ENCODE measurements at regions not wholly inside any gene's neighbourhood (a gene's known extent, or its start where the extent isn't known, plus 50 kb on each side); places are given as distances from the start of the nearest gene placed in this dataset.
A peak's percentile ranks its signal among the peaks of the same experiment; 100 is the strongest.

DNA sequence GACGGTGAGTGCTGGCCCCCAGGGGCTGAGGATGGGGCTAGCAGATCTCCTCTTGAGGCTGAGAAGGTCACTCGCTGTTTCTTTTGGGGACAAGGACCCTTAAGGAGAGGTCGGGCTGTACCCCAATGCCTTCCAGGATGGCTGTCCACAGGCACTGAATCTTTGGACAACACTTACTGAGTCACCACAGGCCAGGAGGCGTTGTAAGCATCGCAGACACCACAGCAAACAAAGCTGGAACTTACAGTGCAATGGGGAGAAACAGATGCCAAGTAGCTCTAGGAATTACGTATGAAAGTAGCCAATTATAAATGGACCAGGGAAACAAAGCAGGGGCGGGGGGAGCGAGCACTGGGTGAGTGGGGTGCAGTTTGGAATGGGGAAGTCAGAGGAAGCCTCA, 219.8 kb downstream of the GLI2 start:
- Histone ChIP-seq H3K27me3 (ENCODE audit: low read length) (no peaks in the 10 kb centered on the region), H3K9me2 (replicated peaks; ENCODE audit: low read length) (no peaks in the 10 kb centered on the region), H2AFZ (ENCODE audit: low read length) (no peak overlapping the region), H3K4me2 (ENCODE audit: low read length) (no peak overlapping the region), H4K20me1 (ENCODE audit: low read length) (no peaks in the 10 kb centered on the region), H3K4me1 (ENCODE audit: insufficient read depth, low read length) (peaks cover 10% of the 10 kb centered on the region), H3K36me3 (ENCODE audit: low read depth, low read length) (no peaks in the 10 kb centered on the region), H3K9ac (ENCODE audit: low read length) (no peak overlapping the region), H3K79me2 (ENCODE audit: low read length) (no peaks in the 10 kb centered on the region), H3K4me3 (ENCODE audit: low read length) (no peak overlapping the region), H3K27ac (ENCODE audit: low read length) (no peak overlapping the region), H3K9me3 (ENCODE audit: low read length) (no peaks in the 10 kb centered on the region), H3F3A (ENCODE audit: low read length, unreplicated experiment) (no peaks in the 10 kb centered on the region)
- peak; percentile 42 for DNase-seq
- intact Hi-C loops (cut with micrococcal nuclease): no loop called here
- ChIA-PET CTCF (interaction anchor here (0.7 to 0.9 kb wide), 2 partner anchors 43 to 109 kb away, joined by 6 read pairs; no protein-coding TSS in a partner anchor), POLR2A (ENCODE audit: unreplicated experiment) (no interaction called here)
- BruUV-seq (replicated peaks): no TSS peak
- ATAC-seq: peak; percentile 83
- TF ChIP-seq, protein P1, sequence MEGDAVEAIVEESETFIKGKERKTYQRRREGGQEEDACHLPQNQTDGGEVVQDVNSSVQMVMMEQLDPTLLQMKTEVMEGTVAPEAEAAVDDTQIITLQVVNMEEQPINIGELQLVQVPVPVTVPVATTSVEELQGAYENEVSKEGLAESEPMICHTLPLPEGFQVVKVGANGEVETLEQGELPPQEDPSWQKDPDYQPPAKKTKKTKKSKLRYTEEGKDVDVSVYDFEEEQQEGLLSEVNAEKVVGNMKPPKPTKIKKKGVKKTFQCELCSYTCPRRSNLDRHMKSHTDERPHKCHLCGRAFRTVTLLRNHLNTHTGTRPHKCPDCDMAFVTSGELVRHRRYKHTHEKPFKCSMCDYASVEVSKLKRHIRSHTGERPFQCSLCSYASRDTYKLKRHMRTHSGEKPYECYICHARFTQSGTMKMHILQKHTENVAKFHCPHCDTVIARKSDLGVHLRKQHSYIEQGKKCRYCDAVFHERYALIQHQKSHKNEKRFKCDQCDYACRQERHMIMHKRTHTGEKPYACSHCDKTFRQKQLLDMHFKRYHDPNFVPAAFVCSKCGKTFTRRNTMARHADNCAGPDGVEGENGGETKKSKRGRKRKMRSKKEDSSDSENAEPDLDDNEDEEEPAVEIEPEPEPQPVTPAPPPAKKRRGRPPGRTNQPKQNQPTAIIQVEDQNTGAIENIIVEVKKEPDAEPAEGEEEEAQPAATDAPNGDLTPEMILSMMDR (conservative IDR thresholded peaks at IDR 0.05; ENCODE audit: low read depth, low read length): no peak
- TF ChIP-seq EZH2 (IDR thresholded peaks at IDR 0.05; ENCODE audit: low read length, unreplicated experiment): no peak
- no peak for TF ChIP-seq EZH2phosphoT487 (IDR thresholded peaks at IDR 0.05; ENCODE audit: borderline replicate concordance, low read length)

DNA sequence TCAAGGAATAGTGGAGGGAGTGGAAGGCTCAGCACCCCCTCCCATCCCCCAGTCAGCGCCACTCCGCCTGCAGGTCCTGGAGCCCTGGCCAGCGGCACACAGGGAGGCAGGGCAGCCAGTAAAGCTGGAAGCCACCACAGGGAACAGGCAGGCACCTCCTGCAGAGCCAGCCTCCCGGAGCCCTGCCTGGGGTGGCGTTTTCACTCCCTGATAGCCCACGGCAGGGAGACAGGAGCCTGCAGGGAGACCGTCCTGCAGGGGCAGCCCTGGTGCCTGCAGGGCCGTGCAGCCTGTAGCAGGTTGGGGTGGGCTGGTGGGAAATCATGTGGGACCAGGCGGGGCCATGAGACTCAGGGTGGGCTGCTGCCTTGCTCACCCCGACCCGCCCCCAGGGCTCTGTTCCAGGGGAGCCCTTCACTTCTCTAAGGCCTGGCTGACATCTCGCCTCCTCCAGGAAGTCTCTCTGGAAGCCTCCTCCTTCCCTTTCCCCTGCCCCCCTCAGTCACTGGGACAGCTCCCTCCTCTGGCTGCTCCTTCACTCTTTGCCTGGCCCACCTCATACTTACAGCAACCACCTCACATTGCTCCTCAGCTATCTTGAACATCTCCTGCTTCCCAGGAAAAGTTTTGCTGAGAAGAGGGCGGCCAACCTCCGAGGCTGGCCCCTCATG, 221.0 kb downstream of the GLI2 start:
- Histone ChIP-seq H3K27ac (ENCODE audit: low read length) (no peak overlapping the region), H3K4me3 (ENCODE audit: low read length) (no peak overlapping the region), H2AFZ (ENCODE audit: low read length) (no peak overlapping the region), H3K4me2 (ENCODE audit: low read length) (no peak overlapping the region), H4K20me1 (ENCODE audit: low read length) (no peaks in the 10 kb centered on the region), H3K9me2 (replicated peaks; ENCODE audit: low read length) (no peaks in the 10 kb centered on the region), H3K36me3 (ENCODE audit: low read depth, low read length) (no peaks in the 10 kb centered on the region), H3F3A (ENCODE audit: low read length, unreplicated experiment) (no peaks in the 10 kb centered on the region), H3K4me1 (ENCODE audit: insufficient read depth, low read length) (0 out of 2 replicates have a peak, but pooled peaks cover 6% of the 10 kb centered on the region), H3K79me2 (ENCODE audit: low read length) (no peaks in the 10 kb centered on the region), H3K9ac (ENCODE audit: low read length) (no peak overlapping the region), H3K9me3 (ENCODE audit: low read length) (no peaks in the 10 kb centered on the region), H3K27me3 (ENCODE audit: low read length) (no peaks in the 10 kb centered on the region)
- no TSS peak for BruUV-seq (replicated peaks)
- ATAC-seq (no peak), DNase-seq (no peak)
- POLR2A ChIA-PET (ENCODE audit: unreplicated experiment): no interaction called here
- intact Hi-C loops (cut with micrococcal nuclease): no loop called here
- TF ChIP-seq EZH2 (IDR thresholded peaks at IDR 0.05; ENCODE audit: low read length, unreplicated experiment) (no peak), EZH2phosphoT487 (IDR thresholded peaks at IDR 0.05; ENCODE audit: borderline replicate concordance, low read length) (no peak)
- TF ChIP-seq, protein P1 (conservative IDR thresholded peaks at IDR 0.05; ENCODE audit: low read depth, low read length): no peak
- CTCF ChIA-PET: no interaction called here

DNA sequence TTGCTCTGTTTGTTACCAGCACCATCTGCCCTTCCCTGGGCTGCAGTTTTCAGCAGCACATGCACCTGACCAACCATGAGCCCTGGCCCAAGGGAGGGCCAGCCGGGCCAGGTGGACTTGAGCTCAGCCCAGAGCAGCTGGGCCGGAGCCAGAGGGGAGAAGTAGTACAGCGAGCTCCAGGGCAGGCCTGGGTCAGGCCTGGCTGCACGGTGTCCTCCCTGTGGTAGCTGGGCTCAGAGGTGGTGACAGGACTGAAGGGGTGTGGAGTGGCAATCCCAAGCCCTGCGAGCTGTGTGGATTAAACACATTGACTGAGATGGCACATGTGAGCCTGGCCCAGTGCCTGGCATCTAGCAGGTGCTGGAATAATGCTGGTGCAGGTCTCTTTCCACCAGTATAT, 222.2 kb downstream of the GLI2 start:
- Histone ChIP-seq H3K79me2 (ENCODE audit: low read length) (no peaks in the 10 kb centered on the region), H3K9me2 (replicated peaks; ENCODE audit: low read length) (no peaks in the 10 kb centered on the region), H3K27me3 (ENCODE audit: low read length) (no peaks in the 10 kb centered on the region), H3K36me3 (ENCODE audit: low read depth, low read length) (no peaks in the 10 kb centered on the region), H2AFZ (ENCODE audit: low read length) (no peak overlapping the region), H4K20me1 (ENCODE audit: low read length) (no peaks in the 10 kb centered on the region), H3K9ac (ENCODE audit: low read length) (no peak overlapping the region), H3K4me3 (ENCODE audit: low read length) (no peak overlapping the region), H3F3A (ENCODE audit: low read length, unreplicated experiment) (no peaks in the 10 kb centered on the region), H3K4me1 (ENCODE audit: insufficient read depth, low read length) (0 out of 2 replicates have a peak, but pooled peaks cover 6% of the 10 kb centered on the region), H3K27ac (ENCODE audit: low read length) (no peak overlapping the region), H3K9me3 (ENCODE audit: low read length) (no peaks in the 10 kb centered on the region), H3K4me2 (ENCODE audit: low read length) (no peak overlapping the region)
- ATAC-seq: no peak
- DNase-seq: no peak
- CTCF ChIA-PET: no interaction called here
- POLR2A ChIA-PET (ENCODE audit: unreplicated experiment): no interaction called here
- intact Hi-C loops (cut with micrococcal nuclease): no loop called here
- BruUV-seq (replicated peaks): no TSS peak
- TF ChIP-seq EZH2 (IDR thresholded peaks at IDR 0.05; ENCODE audit: low read length, unreplicated experiment): no peak
- no peak for TF ChIP-seq EZH2phosphoT487 (IDR thresholded peaks at IDR 0.05; ENCODE audit: borderline replicate concordance, low read length)
- TF ChIP-seq, protein P1 (conservative IDR thresholded peaks at IDR 0.05; ENCODE audit: low read depth, low read length): no peak

Measured in PC-3 (cell line).